Activated T-cell treated with anti-CD3 and anti-CD28 coated beads for 48 hours (primary cell): ENCODE measurements at regions not wholly inside any gene's neighbourhood (a gene's known extent, or its start where the extent isn't known, plus 50 kb on each side); places are given as distances from the start of the nearest gene placed in this dataset.

Source experiments
- DNase-seq: peaks from one replicate; pipeline ENCODE4 v3.0.0-alpha.2; 2020; ENCODE audit warnings: low read depth

GRCh38 chr9:79152306-79152705 is 419.5 kb upstream of the TLE4 start:
- DNase-seq: no peak

GRCh38 chr9:79154806-79155205 is 417.0 kb upstream of the TLE4 start:
- DNase-seq: no peak

- DNase-seq: no peak
Observed at GRCh38 chr9:79155308-79155707, 416.5 kb upstream of the TLE4 start.

GRCh38 chr9:79163544-79163943 is 408.2 kb upstream of the TLE4 start:
- DNase-seq: no peak

- no peak for DNase-seq
Observed at GRCh38 chr9:79164406-79164805, 407.4 kb upstream of the TLE4 start.

GRCh38 chr9:79165020-79165780 is 406.6 kb upstream of the TLE4 start:
- no peak for DNase-seq

- no peak for DNase-seq
Observed at GRCh38 chr9:79166005-79166404, 405.8 kb upstream of the TLE4 start.

GRCh38 chr9:79170643-79171042 is 401.1 kb upstream of the TLE4 start:
- DNase-seq: no peak

- DNase-seq: no peak
Observed at GRCh38 chr9:79173932-79174331, 397.8 kb upstream of the TLE4 start.

- no peak for DNase-seq
Observed at GRCh38 chr9:79176014-79176697, 395.6 kb upstream of the TLE4 start.

- no peak for DNase-seq
Observed at GRCh38 chr9:79184831-79185230, 386.9 kb upstream of the TLE4 start.

GRCh38 chr9:79185866-79186265 is 385.9 kb upstream of the TLE4 start:
- DNase-seq: no peak

- no peak for DNase-seq
Observed at GRCh38 chr9:79189511-79189924, 382.2 kb upstream of the TLE4 start.

- no peak for DNase-seq
Observed at GRCh38 chr9:79193001-79193400, 378.8 kb upstream of the TLE4 start.

GRCh38 chr9:79193501-79194223 is 378.1 kb upstream of the TLE4 start:
- DNase-seq: no peak

- no peak for DNase-seq
Observed at GRCh38 chr9:79195879-79196278, 375.9 kb upstream of the TLE4 start.

- no peak for DNase-seq
Observed at GRCh38 chr9:79196606-79197005, 375.2 kb upstream of the TLE4 start.

GRCh38 chr9:79200336-79200735 is 371.4 kb upstream of the TLE4 start:
- no peak for DNase-seq

- DNase-seq: no peak
Observed at GRCh38 chr9:79201636-79202035, 370.1 kb upstream of the TLE4 start.

- no peak for DNase-seq
Observed at GRCh38 chr9:79208791-79209396, 362.9 kb upstream of the TLE4 start.

GRCh38 chr9:79210541-79211243 is 361.1 kb upstream of the TLE4 start:
- no peak for DNase-seq
